Liver (tissue), 3 donors: ENCODE measurements at regions not wholly inside any gene's neighbourhood (a gene's known extent, or its start where the extent isn't known, plus 50 kb on each side); places are given as distances from the start of the nearest gene placed in this dataset.
"Not testable (repeated sequence)": the region's sequence is repeated elsewhere in the genome, so short reads cannot be mapped to it uniquely, and the experiment has no call there.

Experiments
- ATF3 ChIP-seq: IDR thresholded peaks from 2 replicates; pipeline ENCODE4 v1.6.1; 2016; ENCODE audit warnings: antibody characterized with exemption
- CTCF ChIP-seq: fragments of 150-350 bp; IDR thresholded peaks from 2 replicates; pipeline ENCODE4 v1.5.1; 2017; ENCODE audit warnings: improper control_type of control experiment, low read depth, low read length; ENCODE audit not compliant: missing input control
- RAD21 ChIP-seq, 2 donors: IDR thresholded peaks; 2 replicates each; pipeline ENCODE4 v1.6.1; 2016; ENCODE audit warnings: antibody characterized with exemption in 2 of 2, mild to moderate bottlenecking in 2 of 2
- YY1 ChIP-seq: IDR thresholded peaks from 2 replicates; pipeline ENCODE4 v1.6.1; 2016; ENCODE audit warnings: antibody characterized with exemption, mild to moderate bottlenecking
- donor health status: healthy.
- donor health status: healthy.

GRCh38 chr19:27355581-27355980 is 1857.4 kb downstream of the UQCRFS1 start:
- not testable (repeated sequence) for TF ChIP-seq ATF3; YY1; CTCF; RAD21 (IDR thresholded peaks at IDR 0.05)
